HEK293T (cell line): ENCODE measurements at regions not wholly inside any gene's neighbourhood (a gene's known extent, or its start where the extent isn't known, plus 50 kb on each side); places are given as distances from the start of the nearest gene placed in this dataset.

Source experiments
- CTCF ChIA-PET: fragments of 350-600 bp; formaldehyde crosslinking; extraction: SDS; loops from one replicate; lab custom pipeline; 2021; ENCODE audit warnings: antibody characterized with exemption, inconsistent platforms; lab: Yijun Ruan, JAX
- POLR2A ChIA-PET: fragments of 350-600 bp; formaldehyde crosslinking; extraction: SDS; loops from one replicate; lab custom pipeline; 2020; ENCODE audit warnings: antibody characterized with exemption, inconsistent platforms; lab: Yijun Ruan, JAX
- DNase-seq: peaks from one replicate; pipeline ENCODE4 v3.0.0; 2012; ENCODE audit warnings: mixed read lengths; ENCODE audit errors: extremely low spot score
- ARNT ChIP-seq: fragments of 450-650 bp; IDR thresholded peaks from 2 replicates; pipeline ENCODE4 v1.6.1; 2017; ENCODE audit warnings: mild to moderate bottlenecking
- BHLHE40 ChIP-seq: fragments of 450-650 bp; IDR thresholded peaks from 2 replicates; pipeline ENCODE4 v1.6.1; 2016; ENCODE audit warnings: mild to moderate bottlenecking, moderate library complexity, borderline replicate concordance
- CTBP1 ChIP-seq: fragments of 450-650 bp; IDR thresholded peaks from 2 replicates; pipeline ENCODE4 v1.6.1; 2016; ENCODE audit warnings: borderline replicate concordance
- ELF4 ChIP-seq: fragments of 450-650 bp; IDR thresholded peaks from 2 replicates; pipeline ENCODE4 v1.6.1; 2017; ENCODE audit warnings: antibody characterized with exemption
- FOXA1 ChIP-seq: fragments of 450-650 bp; IDR thresholded peaks from 2 replicates; pipeline ENCODE4 v1.6.1; 2016; ENCODE audit warnings: mild to moderate bottlenecking
- FOXK2 ChIP-seq: fragments of 450-650 bp; IDR thresholded peaks from 2 replicates; pipeline ENCODE4 v1.6.1; 2016; ENCODE audit warnings: mild to moderate bottlenecking
- FOXM1 ChIP-seq: fragments of 450-650 bp; IDR thresholded peaks from 2 replicates; pipeline ENCODE4 v1.6.1; 2017; ENCODE audit warnings: mild to moderate bottlenecking, borderline replicate concordance
- HDGF ChIP-seq: fragments of 450-650 bp; IDR thresholded peaks from 2 replicates; pipeline ENCODE4 v1.6.1; 2017; ENCODE audit warnings: antibody characterized with exemption, borderline replicate concordance
- L3MBTL2 ChIP-seq: fragments of 450-650 bp; conservative IDR thresholded peaks from 2 replicates; pipeline ENCODE4 v1.6.1; 2016; ENCODE audit warnings: mild to moderate bottlenecking
- LEF1 ChIP-seq: fragments of 450-650 bp; IDR thresholded peaks from 2 replicates; pipeline ENCODE4 v1.6.1; 2017; ENCODE audit warnings: mild to moderate bottlenecking, borderline replicate concordance
- NFRKB ChIP-seq: fragments of 450-650 bp; IDR thresholded peaks from 2 replicates; pipeline ENCODE4 v1.6.1; 2016; ENCODE audit warnings: mild to moderate bottlenecking, moderate library complexity
- SP1 ChIP-seq: fragments of 450-650 bp; IDR thresholded peaks from 2 replicates; pipeline ENCODE4 v1.6.1; 2017
- SUZ12 ChIP-seq: fragments of 450-650 bp; IDR thresholded peaks from 2 replicates; pipeline ENCODE4 v1.6.1; 2016; ENCODE audit warnings: mild to moderate bottlenecking
- TARDBP ChIP-seq: fragments of 450-650 bp; IDR thresholded peaks from 2 replicates; pipeline ENCODE4 v1.6.1; 2016
- ZNF384 ChIP-seq: fragments of 450-650 bp; IDR thresholded peaks from 2 replicates; pipeline ENCODE4 v1.6.1; 2016
- TF ChIP-seq, protein P1 (sequence below): fragments of 450-650 bp; IDR thresholded peaks from 2 replicates; pipeline ENCODE4 v1.6.1; 2016

GRCh38 chr5:35360671-35361070, 130.4 kb upstream of the PRLR start:
- TF ChIP-seq FOXM1, result no peak
- TF ChIP-seq ZNF384, result no peak
- no peak for TF ChIP-seq L3MBTL2
- TF ChIP-seq SP1, result no peak
- TF ChIP-seq FOXK2, result no peak
- TF ChIP-seq HDGF, result no peak
- no peak for TF ChIP-seq ELF4
- no peak for TF ChIP-seq FOXA1
- no peak for TF ChIP-seq LEF1
- no peak for TF ChIP-seq BHLHE40
- TF ChIP-seq TARDBP, result no peak
- no peak for TF ChIP-seq SUZ12
- CTCF ChIA-PET, result no interaction called here
- no peak for DNase-seq
- POLR2A ChIA-PET, result no interaction called here

GRCh38 chr5:35359859-35360258, 129.6 kb upstream of the PRLR start:
- ChIA-PET POLR2A (no interaction called here), CTCF (no interaction called here)
- TF ChIP-seq SUZ12 (no peak), SP1 (no peak), FOXK2 (no peak), LEF1 (no peak), ELF4 (no peak), ARNT (no peak), FOXA1 (no peak), TARDBP (no peak), ZNF384 (no peak), L3MBTL2 (no peak), NFRKB (no peak), HDGF (no peak)
- no peak for DNase-seq

GRCh38 chr5:35357973-35358372, 127.7 kb upstream of the PRLR start:
- CTCF ChIA-PET, result no interaction called here
- no peak for TF ChIP-seq ZNF384
- DNase-seq, result no peak
- POLR2A ChIA-PET, result no interaction called here

- DNase-seq, result no peak
- ChIA-PET CTCF (no interaction called here), POLR2A (no interaction called here)
- TF ChIP-seq CTBP1, result no peak
- TF ChIP-seq ELF4, result no peak
- TF ChIP-seq FOXM1, result no peak
- TF ChIP-seq L3MBTL2, result no peak
- TF ChIP-seq HDGF, result no peak
- TF ChIP-seq, protein P1, sequence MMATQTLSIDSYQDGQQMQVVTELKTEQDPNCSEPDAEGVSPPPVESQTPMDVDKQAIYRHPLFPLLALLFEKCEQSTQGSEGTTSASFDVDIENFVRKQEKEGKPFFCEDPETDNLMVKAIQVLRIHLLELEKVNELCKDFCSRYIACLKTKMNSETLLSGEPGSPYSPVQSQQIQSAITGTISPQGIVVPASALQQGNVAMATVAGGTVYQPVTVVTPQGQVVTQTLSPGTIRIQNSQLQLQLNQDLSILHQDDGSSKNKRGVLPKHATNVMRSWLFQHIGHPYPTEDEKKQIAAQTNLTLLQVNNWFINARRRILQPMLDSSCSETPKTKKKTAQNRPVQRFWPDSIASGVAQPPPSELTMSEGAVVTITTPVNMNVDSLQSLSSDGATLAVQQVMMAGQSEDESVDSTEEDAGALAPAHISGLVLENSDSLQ, result no peak
- TF ChIP-seq NFRKB, result no peak
- no peak for TF ChIP-seq FOXK2
- TF ChIP-seq SUZ12, result no peak
- no peak for TF ChIP-seq TARDBP
- TF ChIP-seq ZNF384, result no peak
Measured at GRCh38 chr5:35356725-35357124, 126.4 kb upstream of the PRLR start.

DNA sequence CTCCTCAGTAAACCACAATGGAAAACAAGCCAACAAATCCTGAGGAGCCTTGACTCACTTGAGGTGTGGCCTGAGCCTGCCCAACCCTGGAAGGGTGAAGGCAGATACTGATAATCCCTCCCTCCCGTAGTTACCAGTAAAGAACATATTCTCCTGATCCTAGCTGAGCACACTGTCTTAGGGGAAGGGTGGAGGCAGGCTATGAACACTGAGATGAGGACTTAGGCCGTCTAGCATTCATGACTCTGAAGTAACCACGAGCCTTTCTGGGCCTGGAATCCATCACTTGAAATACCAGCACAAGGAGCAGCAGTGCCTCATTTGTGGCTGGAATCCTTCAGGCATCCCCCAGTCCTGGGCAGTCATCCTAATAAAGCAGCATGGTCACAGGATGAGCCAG, 124.5 kb upstream of the PRLR start:
- no peak for DNase-seq
- ChIA-PET POLR2A (no interaction called here), CTCF (interaction anchor here (0.6 kb wide), 1 partner anchor 19 kb away, joined by 3 read pairs; no protein-coding TSS in a partner anchor)
- TF ChIP-seq LEF1 (no peak), L3MBTL2 (no peak), FOXM1 (no peak), SUZ12 (no peak), FOXA1 (no peak), FOXK2 (no peak), NFRKB (no peak), HDGF (no peak), ZNF384 (no peak), BHLHE40 (no peak), CTBP1 (no peak), ARNT (no peak), ELF4 (no peak), TARDBP (no peak)
- TF ChIP-seq, protein P1, result no peak

DNA sequence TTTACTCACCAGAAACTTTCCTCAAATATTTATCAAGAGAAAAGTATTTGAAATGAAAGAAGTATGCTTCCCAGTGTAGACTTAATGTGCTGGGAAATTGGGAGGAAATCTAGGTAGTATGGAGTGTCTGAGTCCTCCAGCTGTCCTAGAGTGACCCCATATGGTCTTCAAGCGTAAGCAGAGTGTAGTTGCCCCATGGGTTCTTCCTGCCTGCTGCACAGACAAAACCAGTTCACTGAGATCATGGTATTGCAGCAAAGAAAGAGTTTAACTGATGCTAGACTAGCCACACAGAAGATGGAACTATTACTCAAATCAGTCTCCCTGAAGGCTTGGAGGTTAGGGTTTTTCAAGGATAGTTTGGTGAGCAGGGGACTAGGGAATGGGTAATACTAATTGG, 114.9 kb upstream of the PRLR start:
- TF ChIP-seq LEF1 (no peak), ARNT (no peak), NFRKB (no peak), FOXA1 (no peak), FOXK2 (no peak), ELF4 (no peak), SP1 (no peak), SUZ12 (no peak), BHLHE40 (no peak), ZNF384 (no peak), L3MBTL2 (no peak), HDGF (no peak), CTBP1 (no peak)
- TF ChIP-seq, protein P1, result no peak
- POLR2A ChIA-PET, result no interaction called here
- DNase-seq, result no peak
- CTCF ChIA-PET, result no interaction called here

- POLR2A ChIA-PET, result no interaction called here
Measured at GRCh38 chr5:35342664-35343063, 112.4 kb upstream of the PRLR start.

More at GRCh38 chr5:35342664-35343063, 112.4 kb upstream of the PRLR start:
- DNase-seq, result no peak
- CTCF ChIA-PET, result no interaction called here
- TF ChIP-seq BHLHE40, result no peak
- TF ChIP-seq ARNT, result no peak
- TF ChIP-seq ELF4, result no peak
- no peak for TF ChIP-seq LEF1
- no peak for TF ChIP-seq TARDBP
- no peak for TF ChIP-seq CTBP1
- TF ChIP-seq SP1, result no peak
- no peak for TF ChIP-seq HDGF
- TF ChIP-seq FOXK2, result no peak
- TF ChIP-seq SUZ12, result no peak
- TF ChIP-seq ZNF384, result no peak
- TF ChIP-seq, protein P1, result no peak
- no peak for TF ChIP-seq L3MBTL2
